GM12873 (cell line): ENCODE measurements at regions not wholly inside any gene's neighbourhood (a gene's known extent, or its start where the extent isn't known, plus 50 kb on each side); places are given as distances from the start of the nearest gene placed in this dataset.
A peak's percentile ranks its signal among the peaks of the same experiment; 100 is the strongest.

ENCODE experiments used
- TF ChIP-seq, protein P1 (sequence below): IDR thresholded peaks from 2 replicates; pipeline ENCODE4 v1.5.1; 2012; ENCODE audit warnings: low read depth, mild to moderate bottlenecking, moderate library complexity, low read length, control low read depth; ENCODE audit not compliant: insufficient read depth; ENCODE audit errors: missing control alignments

DNA sequence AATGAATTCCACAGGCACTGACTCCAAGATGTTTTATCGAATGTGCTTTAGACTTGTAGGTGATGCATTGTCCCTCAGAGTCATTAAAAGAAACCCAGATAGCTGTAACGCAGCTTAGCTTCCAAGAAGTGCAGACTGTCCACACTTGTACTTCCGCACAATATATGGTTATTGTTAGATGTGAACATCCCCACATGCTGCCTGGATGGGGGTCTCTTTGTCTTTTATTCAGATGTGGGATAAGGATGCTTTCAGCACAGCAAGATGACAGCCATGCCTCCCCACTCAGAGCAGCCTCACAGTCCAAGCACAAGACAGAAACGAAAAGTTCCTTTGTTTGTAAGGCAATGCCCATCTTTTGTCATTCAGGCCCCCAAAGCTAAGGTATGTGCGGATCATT is 416.6 kb downstream of the HRH4 start:
- TF ChIP-seq, protein P1, sequence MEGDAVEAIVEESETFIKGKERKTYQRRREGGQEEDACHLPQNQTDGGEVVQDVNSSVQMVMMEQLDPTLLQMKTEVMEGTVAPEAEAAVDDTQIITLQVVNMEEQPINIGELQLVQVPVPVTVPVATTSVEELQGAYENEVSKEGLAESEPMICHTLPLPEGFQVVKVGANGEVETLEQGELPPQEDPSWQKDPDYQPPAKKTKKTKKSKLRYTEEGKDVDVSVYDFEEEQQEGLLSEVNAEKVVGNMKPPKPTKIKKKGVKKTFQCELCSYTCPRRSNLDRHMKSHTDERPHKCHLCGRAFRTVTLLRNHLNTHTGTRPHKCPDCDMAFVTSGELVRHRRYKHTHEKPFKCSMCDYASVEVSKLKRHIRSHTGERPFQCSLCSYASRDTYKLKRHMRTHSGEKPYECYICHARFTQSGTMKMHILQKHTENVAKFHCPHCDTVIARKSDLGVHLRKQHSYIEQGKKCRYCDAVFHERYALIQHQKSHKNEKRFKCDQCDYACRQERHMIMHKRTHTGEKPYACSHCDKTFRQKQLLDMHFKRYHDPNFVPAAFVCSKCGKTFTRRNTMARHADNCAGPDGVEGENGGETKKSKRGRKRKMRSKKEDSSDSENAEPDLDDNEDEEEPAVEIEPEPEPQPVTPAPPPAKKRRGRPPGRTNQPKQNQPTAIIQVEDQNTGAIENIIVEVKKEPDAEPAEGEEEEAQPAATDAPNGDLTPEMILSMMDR, result no peak

DNA sequence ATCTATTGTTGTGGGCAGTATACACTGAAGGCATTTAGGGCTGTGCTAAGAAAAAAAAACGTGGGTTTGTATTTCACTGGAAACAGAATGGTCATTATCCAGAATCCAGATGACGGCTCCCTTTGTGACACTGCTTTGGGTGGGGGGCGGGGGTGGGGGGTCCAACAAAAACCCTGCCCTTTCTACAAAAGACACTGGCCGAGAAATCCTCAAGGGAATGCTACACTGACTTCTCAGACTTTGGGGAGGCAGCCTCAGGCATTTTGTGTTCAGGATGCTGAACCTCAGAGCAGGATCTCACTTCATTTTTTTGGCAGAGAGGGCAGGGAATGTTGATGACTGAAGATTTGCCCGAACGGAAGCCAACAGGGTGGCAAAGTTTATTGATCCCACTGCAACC is 417.1 kb downstream of the HRH4 start:
- TF ChIP-seq, protein P1, result no peak

DNA sequence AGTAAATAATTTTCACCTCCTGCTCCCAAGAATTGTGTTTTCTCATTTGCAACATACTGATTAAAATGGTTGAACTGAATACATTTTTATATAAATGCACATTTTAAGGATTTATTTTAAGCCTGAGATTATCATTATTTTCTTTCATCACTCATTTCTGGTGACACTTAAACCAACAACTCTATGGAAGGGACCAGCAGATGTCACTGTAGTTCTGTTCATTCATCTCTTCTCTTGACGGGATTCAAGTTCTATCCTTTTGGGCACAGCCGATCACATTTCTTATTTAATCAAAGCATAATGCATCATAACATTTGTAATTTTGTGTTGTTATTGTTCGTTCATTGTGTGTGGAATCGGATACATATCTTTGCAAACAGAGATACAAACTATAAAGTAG is 417.9 kb downstream of the HRH4 start:
- TF ChIP-seq, protein P1, result peak; percentile 38

DNA sequence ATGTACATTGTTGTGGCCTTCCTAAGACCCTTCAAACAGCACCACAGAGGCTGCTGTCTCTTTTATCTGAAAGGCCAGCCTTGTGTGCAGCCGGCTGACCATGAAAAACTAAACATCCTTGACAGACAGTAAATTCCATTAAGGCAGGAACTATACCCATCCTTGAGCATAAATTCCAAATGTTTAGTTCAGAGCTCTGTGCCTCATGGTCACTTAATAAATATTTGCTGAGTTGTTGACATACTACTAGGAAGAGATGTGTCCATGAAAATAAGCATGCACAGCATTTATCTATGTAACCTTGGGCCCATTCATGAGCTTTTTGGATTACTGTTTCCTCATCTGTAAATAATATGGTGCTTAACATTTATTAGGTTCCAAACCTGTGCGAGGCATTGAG is 424.8 kb downstream of the HRH4 start:
- TF ChIP-seq, protein P1, result no peak

DNA sequence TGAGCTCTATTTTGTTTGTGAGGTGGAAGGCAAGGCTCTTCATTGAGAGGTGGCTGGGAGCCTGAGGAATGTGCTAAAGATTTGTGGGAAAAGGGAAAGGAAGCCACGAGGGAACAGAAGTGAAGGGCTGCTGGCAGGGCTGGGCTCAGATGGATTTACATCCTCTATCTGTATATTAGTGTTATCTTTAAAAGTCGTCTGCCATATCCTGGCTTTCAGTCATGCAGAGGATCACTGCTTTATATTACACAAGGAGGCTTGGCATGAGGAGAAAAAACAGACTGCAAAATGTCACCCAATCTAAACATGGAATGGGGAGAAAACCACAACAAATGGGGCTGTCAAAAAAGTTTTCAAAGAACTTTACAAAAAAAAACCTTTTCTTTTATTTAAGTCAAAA is 434.4 kb downstream of the HRH4 start:
- TF ChIP-seq, protein P1, result no peak

DNA sequence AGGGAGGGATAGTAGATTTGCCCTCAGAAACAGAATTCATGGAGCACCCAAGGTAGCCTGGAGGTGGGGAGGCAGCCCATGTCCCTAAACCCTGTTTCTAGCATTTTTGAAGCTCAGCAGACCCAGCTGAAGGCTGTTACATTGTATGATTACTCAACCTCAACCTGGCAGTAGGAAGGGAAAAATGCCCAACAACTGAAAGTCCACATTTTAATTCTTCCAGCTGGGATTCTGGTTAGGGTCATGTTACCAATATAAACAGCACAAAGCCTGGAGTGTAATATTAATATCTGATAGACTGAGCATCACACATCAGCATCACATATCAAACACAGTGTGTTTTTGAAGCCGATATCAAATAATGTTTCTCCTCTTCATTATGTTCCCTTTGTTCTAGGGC is 437.0 kb downstream of the HRH4 start:
- TF ChIP-seq, protein P1, result no peak

DNA sequence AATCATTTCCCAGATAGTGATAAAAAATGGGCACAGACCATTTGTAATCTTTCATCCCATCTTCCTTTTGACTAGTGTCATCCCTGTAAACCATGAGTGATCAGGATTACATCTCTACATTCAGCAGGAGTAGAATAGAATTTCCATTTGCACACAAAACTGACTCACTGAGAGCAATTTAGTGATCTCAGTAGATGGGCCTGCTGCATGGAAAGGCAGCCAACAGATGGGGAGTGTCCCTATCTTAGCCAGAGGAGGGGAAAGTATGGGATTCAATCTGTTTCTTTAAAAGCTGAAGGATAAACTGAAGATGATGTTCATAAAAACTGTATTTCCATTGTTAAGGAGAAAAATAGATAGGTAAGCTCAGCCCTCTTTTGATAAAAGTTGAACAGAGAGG is 441.7 kb downstream of the ZNF521 start:
- TF ChIP-seq, protein P1, result no peak
